Calu3 (cell line): ENCODE measurements at regions not wholly inside any gene's neighbourhood (a gene's known extent, or its start where the extent isn't known, plus 50 kb on each side); places are given as distances from the start of the nearest gene placed in this dataset.

Experiments
- BruUV-seq: library from RNA; stranded (reverse); fragments of 400-500 nt; replicated peaks from 2 replicates; lab custom pipeline; 2021; lab: Mats Ljungman, UMichigan
- CTCF ChIA-PET: fragments of 300-600 bp; sonication (Branson Sonifier 250); formaldehyde crosslinking; loops from one replicate; lab custom pipeline; 2022; ENCODE audit warnings: antibody characterized with exemption; lab: Charles Lee
- DNase-seq: peaks from one replicate; pipeline ENCODE4 v3.0.0; 2022
- H3K27ac Mint-ChIP-seq: one replicate; pipeline ENCODE4 v1.8.0; 2022; ENCODE audit warnings: mixed read lengths; ENCODE audit not compliant: unreplicated experiment
- H3K27me3 Mint-ChIP-seq: one replicate; pipeline ENCODE4 v1.8.0; 2022; ENCODE audit warnings: mixed read lengths; ENCODE audit not compliant: unreplicated experiment
- H3K36me3 Mint-ChIP-seq: one replicate; pipeline ENCODE4 v1.8.0; 2022; ENCODE audit warnings: mild to moderate bottlenecking, moderate library complexity, mixed read lengths; ENCODE audit not compliant: insufficient read depth, unreplicated experiment
- H3K4me1 Mint-ChIP-seq: one replicate; pipeline ENCODE4 v1.8.0; 2022; ENCODE audit warnings: mild to moderate bottlenecking, low read depth, mixed read lengths; ENCODE audit not compliant: unreplicated experiment
- H3K4me3 Mint-ChIP-seq: one replicate; pipeline ENCODE4 v1.8.0; 2022; ENCODE audit warnings: mild to moderate bottlenecking, low read depth, moderate library complexity, mixed read lengths; ENCODE audit not compliant: unreplicated experiment
- H3K9me3 Mint-ChIP-seq: one replicate; pipeline ENCODE4 v1.8.0; 2022; ENCODE audit warnings: low read depth, mixed read lengths; ENCODE audit not compliant: unreplicated experiment
- CTCF ChIP-seq: fragments of 200-600 bp; IDR thresholded peaks from one replicate; pipeline ENCODE4 v1.8.0; 2022; ENCODE audit warnings: antibody characterized with exemption; ENCODE audit not compliant: unreplicated experiment
- intact Hi-C: fragments of 100-400 bp; cut with micrococcal nuclease; formaldehyde crosslinking; loops from one replicate; pipeline ENCODE4 v1.10.0; 2022; ENCODE audit not compliant: unreplicated experiment

DNA sequence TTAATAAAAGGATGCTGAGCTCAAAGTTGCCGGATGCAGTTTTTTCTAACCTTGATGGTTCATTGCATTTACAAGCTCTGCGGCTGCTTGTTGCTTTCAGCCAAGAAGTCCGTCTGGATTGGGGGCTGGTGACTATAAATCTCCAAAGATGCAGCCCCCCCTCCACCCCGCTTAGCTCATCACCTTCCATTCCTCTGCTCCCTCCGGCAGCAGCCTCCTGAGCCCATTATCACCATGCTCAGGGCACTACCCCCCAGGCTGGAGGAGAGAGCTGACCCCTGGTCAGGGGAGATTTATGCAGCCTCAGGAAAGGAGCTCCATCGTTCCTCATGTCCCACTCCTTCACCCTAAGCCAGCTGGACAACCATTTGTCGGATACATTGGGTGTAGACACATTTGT lies 55.3 kb upstream of the ZRANB1 start:
- no TSS peak for BruUV-seq
- H3K9me3 Mint-ChIP-seq = peaks cover 2% of the 10 kb centered on the region
- no peak overlapping the region for H3K4me3 Mint-ChIP-seq
- no peaks in the 10 kb centered on the region for H3K27me3 Mint-ChIP-seq
- no peak overlapping the region for H3K27ac Mint-ChIP-seq
- no peaks in the 10 kb centered on the region for H3K36me3 Mint-ChIP-seq
- CTCF ChIA-PET = interaction anchor here (0.7 kb wide), 1 partner anchor 21 kb away, joined by 3 read pairs; no protein-coding TSS in a partner anchor
- H3K4me1 Mint-ChIP-seq = no peaks in the 10 kb centered on the region
- intact Hi-C loops = no loop called here
- no peak for TF ChIP-seq CTCF
- no peak for DNase-seq

- no peak for DNase-seq
- Mint-ChIP-seq H3K9me3 (peaks cover 2% of the 10 kb centered on the region), H3K4me3 (no peak overlapping the region), H3K36me3 (peaks cover 6% of the 10 kb centered on the region), H3K27me3 (no peaks in the 10 kb centered on the region), H3K27ac (no peak overlapping the region), H3K4me1 (no peaks in the 10 kb centered on the region)
- intact Hi-C loops = no loop called here
- no peak for TF ChIP-seq CTCF
- BruUV-seq = no TSS peak
- CTCF ChIA-PET = no interaction called here
Measured at GRCh38 chr10:124888262-124888661, 53.7 kb upstream of the ZRANB1 start.

DNA sequence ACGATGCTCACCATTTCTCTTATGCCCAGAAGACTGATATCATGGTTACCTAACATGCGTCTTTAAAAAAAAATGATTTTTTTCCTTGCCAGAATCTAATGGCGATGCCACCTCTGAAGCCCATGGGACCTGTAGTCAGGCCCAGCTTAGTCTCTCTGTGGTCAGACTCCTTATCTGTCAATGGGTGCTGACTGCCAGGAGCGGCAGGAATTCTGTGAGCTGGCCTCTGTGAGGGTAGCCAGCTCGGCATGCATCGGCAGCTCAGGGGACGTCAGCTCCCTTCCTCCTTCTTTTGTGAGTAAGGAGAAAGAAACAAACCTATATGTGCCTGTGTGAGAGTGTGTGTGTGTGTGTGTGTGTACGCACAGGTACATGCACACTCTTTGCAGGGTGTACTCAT lies 49.9 kb upstream of the ZRANB1 start:
- H3K27me3 Mint-ChIP-seq = no peaks in the 10 kb centered on the region
- no TSS peak for BruUV-seq
- no peak overlapping the region for H3K27ac Mint-ChIP-seq

More for the DNA sequence above, 49.9 kb upstream of the ZRANB1 start:
- H3K9me3 Mint-ChIP-seq = no peaks in the 10 kb centered on the region
- H3K4me3 Mint-ChIP-seq = no peak overlapping the region
- peaks cover 6% of the 10 kb centered on the region for H3K36me3 Mint-ChIP-seq
- TF ChIP-seq CTCF = no peak
- intact Hi-C loops = no loop called here
- CTCF ChIA-PET = no interaction called here
- no peak for DNase-seq
- no peaks in the 10 kb centered on the region for H3K4me1 Mint-ChIP-seq
